ENCODE measurements at regions not wholly inside any gene's neighbourhood (a gene's known extent, or its start where the extent isn't known, plus 50 kb on each side); places are given as distances from the start of the nearest gene placed in this dataset.
"Not testable (repeated sequence)": the region's sequence is repeated elsewhere in the genome, so short reads cannot be mapped to it uniquely, and the experiment has no call there.

DNA sequence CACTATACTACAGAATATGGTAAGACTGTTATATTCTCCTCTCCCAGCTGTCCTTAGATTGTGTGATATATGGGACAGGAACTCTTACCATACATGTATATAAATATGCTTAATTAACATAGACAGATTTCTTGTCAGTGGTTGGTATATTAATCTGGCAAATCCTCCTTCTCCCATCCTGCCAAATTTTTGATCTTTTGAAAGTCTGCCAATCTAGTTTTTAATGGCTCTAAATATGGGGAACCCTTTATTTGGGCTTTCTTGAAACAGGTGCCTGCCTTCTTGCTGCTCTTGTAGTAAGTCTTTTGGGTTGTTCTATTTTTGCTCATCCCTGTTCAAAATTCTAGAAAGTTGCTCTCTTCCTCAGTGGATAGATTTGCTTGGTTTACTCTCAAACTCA is 63.5 kb downstream of the SPATA31D1 start:
- TF ChIP-seq, protein P1, sequence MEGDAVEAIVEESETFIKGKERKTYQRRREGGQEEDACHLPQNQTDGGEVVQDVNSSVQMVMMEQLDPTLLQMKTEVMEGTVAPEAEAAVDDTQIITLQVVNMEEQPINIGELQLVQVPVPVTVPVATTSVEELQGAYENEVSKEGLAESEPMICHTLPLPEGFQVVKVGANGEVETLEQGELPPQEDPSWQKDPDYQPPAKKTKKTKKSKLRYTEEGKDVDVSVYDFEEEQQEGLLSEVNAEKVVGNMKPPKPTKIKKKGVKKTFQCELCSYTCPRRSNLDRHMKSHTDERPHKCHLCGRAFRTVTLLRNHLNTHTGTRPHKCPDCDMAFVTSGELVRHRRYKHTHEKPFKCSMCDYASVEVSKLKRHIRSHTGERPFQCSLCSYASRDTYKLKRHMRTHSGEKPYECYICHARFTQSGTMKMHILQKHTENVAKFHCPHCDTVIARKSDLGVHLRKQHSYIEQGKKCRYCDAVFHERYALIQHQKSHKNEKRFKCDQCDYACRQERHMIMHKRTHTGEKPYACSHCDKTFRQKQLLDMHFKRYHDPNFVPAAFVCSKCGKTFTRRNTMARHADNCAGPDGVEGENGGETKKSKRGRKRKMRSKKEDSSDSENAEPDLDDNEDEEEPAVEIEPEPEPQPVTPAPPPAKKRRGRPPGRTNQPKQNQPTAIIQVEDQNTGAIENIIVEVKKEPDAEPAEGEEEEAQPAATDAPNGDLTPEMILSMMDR (IDR thresholded peaks at IDR 0.05; ENCODE audit: insufficient read depth, low read depth, low read length): no peak
- no peak overlapping the region for H3K4me3 ChIP-seq (ENCODE audit: low read depth, low read length)
- no peak for DNase-seq (ENCODE audit: low read depth)

DNA sequence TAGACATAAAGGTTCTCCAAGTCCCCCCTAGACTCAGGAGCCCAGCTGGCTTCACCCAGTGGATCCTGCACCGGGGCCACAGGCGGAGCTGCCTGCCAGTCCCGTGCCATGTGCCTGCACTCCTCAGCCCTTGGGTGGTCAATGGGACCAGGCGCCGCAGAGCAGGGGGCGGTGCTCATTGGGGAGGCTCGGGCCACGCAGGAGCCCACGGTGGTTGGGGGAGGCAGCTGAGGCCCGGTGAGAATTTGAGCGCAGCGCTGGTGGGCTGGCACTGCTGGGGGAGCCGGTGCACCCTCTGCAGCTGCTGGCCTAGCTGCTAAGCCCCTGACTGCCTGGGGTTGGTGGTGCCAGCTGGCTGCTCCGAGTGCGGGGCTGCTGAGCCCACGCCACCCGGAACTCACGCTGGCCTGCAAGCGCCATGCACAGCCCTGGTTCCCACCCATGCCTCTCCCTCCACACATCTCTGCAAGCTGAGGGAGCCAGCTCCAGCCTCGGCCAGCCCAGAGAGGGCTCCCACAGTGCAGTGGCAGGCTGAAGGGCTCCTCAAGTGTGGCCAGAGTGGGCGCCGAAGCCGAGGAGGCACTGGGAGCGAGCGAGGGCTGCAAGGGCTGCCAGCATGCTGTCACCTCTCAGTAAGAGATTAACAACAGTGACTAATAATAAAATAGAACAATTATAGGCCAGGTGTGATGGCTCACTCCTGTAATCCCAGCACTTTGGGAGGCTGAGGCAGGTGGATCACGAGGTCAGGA is 65.9 kb downstream of the SPATA31D1 start:
- H3K4me3 ChIP-seq (ENCODE audit: low read depth, low read length): no peak overlapping the region
- TF ChIP-seq, protein P1 (IDR thresholded peaks at IDR 0.05; ENCODE audit: insufficient read depth, low read depth, low read length): no peak
- no peak for DNase-seq (ENCODE audit: low read depth)

GRCh38 chr9:82057805-82058204 is 69.2 kb downstream of the SPATA31D1 start:
- TF ChIP-seq, protein P1 (IDR thresholded peaks at IDR 0.05; ENCODE audit: insufficient read depth, low read depth, low read length): no peak
- no peak overlapping the region for H3K4me3 ChIP-seq (ENCODE audit: low read depth, low read length)
- DNase-seq (ENCODE audit: low read depth): no peak

DNA sequence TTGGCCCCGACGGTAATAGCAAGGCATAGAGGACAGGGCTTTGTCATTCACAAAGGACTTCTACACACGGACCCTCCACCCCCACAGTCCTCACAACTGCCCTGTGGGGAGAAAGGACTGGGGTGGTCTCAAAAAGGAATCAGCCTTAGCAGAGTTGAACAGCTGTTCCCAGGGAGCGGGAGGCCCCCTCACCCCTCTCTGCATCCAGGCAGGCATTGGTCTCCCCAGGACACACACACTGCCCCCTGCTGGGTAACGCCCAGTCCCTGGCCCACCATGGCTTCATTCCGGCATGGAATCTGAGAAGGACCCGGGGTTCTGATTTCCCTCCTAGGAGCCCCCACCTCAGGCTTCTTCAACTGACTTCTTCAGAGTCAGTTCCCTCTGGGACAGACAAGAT is 73.2 kb downstream of the SPATA31D1 start:
- not testable (repeated sequence) for H3K4me3 ChIP-seq (ENCODE audit: low read depth, low read length); DNase-seq (ENCODE audit: low read depth)

DNA sequence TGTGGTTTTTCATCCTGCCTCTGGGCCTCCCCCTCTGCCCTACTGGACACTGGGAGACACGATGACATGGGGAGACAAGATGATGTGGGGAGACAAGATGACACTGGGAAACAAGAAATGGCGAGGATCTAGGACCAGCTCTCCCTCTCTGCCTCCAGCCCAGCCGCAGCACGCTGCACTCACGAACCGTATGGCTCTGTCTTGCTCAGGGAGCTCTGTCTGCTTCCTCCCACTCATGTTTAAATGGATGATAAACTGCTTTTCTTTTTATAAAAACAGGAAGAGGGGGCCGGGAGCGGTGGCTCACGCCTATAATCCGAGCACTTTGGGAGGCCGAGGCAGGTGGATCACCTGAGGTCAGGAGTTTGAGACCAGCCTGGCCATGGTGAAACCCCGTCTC is 73.7 kb downstream of the SPATA31D1 start:
- no peak for DNase-seq (ENCODE audit: low read depth)
- TF ChIP-seq, protein P1 (IDR thresholded peaks at IDR 0.05; ENCODE audit: insufficient read depth, low read depth, low read length): no peak

DNA sequence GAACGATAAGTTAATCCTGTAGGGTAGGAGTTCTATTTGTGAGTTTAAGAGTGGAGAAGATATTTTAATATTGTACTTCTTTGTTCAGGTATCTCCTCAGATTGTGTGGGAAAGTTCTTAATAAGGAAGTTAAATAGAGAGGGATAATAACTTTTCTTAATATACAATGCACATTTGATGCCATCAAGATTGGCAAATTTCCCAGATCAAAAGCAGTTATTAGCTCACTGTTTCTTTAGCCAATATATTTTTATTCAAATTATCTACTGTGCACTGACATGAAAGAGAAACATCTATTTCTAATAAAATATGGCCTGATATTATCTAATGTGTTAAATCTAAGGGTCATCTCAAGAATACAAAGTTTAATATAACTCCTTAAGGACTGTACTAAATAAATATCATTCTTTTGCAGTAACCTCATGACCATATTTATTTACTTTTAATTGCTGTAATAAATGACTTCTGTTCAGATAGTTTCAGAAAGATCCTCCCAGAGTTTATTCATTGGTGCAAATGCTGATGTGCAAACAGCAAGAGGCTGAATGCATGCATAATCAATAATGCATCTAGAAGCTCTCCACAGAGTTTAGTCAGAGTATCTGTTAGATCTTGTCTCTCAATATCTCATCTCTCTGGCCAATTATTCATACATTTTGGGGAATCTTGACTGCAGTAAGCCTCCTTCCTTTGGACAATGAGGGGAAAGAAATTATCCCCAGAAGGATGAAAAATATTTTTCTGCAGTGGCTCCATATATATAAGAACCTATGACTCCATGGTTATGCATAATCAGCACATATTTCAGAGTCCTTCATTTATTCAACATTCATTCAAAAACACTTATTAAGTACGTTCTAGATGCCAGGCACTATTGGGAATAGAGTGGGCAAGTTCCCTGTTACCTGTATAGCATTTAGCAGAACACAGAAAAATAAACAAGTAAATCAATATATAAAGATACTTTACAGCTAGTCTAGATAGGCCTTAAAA is 85.3 kb downstream of the SPATA31D1 start:
- TF ChIP-seq, protein P1 (IDR thresholded peaks at IDR 0.05; ENCODE audit: insufficient read depth, low read depth, low read length): no peak
- DNase-seq (ENCODE audit: low read depth): no peak
- no peak overlapping the region for H3K4me3 ChIP-seq (ENCODE audit: low read depth, low read length)

More for the DNA sequence above, 73.7 kb downstream of the SPATA31D1 start:
- no peak overlapping the region for H3K4me3 ChIP-seq (ENCODE audit: low read depth, low read length)

- TF ChIP-seq, protein P1 (IDR thresholded peaks at IDR 0.05; ENCODE audit: insufficient read depth, low read depth, low read length): no peak
- no peak for DNase-seq (ENCODE audit: low read depth)
- no peak overlapping the region for H3K4me3 ChIP-seq (ENCODE audit: low read depth, low read length)
Observed at GRCh38 chr9:82080265-82080664, 91.7 kb downstream of the SPATA31D1 start.

Measured in fibroblast of villous mesenchyme (primary cell).